Lower leg skin (tissue), 3 donors: ENCODE measurements at regions not wholly inside any gene's neighbourhood (a gene's known extent, or its start where the extent isn't known, plus 50 kb on each side); places are given as distances from the start of the nearest gene placed in this dataset.

ENCODE experiments used
- POLR2A ChIP-seq, 2 donors: fragments of 450-650 bp; IDR thresholded peaks; one replicate each; pipeline ENCODE4 v1.6.1; 2016 to 2017; ENCODE audit warnings: antibody characterized with exemption in 2 of 2, mild to moderate bottlenecking in 1 of 2, moderate library complexity in 1 of 2
- TF ChIP-seq, protein P1 (sequence below), 3 donors: fragments of 450-650 bp; IDR thresholded peaks; one replicate each; pipeline ENCODE4 v1.5.1; 2016; ENCODE audit warnings: antibody characterized with exemption in 3 of 3, mild to moderate bottlenecking in 3 of 3, moderate library complexity in 2 of 3

DNA sequence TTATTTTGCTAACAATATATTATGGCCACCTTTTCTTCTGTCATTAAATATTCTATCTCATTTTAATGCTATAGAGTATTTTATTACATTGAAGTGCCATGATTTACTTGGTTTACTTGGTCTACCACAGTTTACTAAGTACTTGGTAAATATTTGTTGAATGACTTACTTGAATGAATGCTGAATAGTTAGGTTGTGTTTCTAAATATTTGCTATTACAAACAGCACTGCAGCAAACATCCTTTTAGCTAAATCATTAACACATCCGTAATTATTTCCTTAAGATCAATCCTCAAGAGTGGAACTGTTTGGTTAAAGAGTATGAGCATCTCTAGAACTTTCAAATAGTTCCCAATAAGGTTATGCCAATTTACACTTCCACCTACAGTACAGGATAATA is 318.7 kb downstream of the MYCN start:
- TF ChIP-seq, protein P1, sequence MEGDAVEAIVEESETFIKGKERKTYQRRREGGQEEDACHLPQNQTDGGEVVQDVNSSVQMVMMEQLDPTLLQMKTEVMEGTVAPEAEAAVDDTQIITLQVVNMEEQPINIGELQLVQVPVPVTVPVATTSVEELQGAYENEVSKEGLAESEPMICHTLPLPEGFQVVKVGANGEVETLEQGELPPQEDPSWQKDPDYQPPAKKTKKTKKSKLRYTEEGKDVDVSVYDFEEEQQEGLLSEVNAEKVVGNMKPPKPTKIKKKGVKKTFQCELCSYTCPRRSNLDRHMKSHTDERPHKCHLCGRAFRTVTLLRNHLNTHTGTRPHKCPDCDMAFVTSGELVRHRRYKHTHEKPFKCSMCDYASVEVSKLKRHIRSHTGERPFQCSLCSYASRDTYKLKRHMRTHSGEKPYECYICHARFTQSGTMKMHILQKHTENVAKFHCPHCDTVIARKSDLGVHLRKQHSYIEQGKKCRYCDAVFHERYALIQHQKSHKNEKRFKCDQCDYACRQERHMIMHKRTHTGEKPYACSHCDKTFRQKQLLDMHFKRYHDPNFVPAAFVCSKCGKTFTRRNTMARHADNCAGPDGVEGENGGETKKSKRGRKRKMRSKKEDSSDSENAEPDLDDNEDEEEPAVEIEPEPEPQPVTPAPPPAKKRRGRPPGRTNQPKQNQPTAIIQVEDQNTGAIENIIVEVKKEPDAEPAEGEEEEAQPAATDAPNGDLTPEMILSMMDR (IDR thresholded peaks at IDR 0.05) = no peak
- TF ChIP-seq POLR2A (IDR thresholded peaks at IDR 0.05) = no peak
